Amniotic stem cell (primary cell): ENCODE measurements at regions not wholly inside any gene's neighbourhood (a gene's known extent, or its start where the extent isn't known, plus 50 kb on each side); places are given as distances from the start of the nearest gene placed in this dataset.
"Not testable (repeated sequence)": the region's sequence is repeated elsewhere in the genome, so short reads cannot be mapped to it uniquely, and the experiment has no call there.

Source experiments
- DNase-seq: peaks from one replicate; lab custom pipeline; 2025; lab: John Stamatoyannopoulos, UW

DNA sequence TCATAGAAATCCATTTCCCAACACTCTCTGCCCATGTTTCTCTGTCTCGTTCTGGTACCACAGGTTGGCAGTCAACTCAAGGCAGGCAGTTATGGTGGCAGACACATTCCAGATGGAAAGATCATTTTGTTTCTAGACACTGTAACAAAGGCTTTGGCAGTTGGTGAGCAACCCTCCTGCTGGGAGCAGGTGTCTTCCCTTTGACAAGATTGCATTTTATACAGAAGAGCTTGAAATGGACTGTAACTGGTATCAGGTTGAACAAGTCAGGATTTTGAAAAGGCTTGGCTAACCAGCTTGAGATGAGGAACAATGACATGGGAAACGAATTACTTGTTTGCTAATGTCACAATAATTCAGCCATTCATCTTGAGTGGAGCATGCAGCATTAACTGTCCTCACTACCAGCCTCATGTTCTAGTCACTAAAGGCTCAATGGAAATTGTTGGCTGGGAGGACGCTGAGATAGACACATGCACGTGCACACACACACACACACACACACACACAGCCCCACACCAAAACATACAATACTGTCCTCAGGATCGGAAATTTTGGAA, 170.0 kb downstream of the SEMA6D start:
- no peak for DNase-seq

DNA sequence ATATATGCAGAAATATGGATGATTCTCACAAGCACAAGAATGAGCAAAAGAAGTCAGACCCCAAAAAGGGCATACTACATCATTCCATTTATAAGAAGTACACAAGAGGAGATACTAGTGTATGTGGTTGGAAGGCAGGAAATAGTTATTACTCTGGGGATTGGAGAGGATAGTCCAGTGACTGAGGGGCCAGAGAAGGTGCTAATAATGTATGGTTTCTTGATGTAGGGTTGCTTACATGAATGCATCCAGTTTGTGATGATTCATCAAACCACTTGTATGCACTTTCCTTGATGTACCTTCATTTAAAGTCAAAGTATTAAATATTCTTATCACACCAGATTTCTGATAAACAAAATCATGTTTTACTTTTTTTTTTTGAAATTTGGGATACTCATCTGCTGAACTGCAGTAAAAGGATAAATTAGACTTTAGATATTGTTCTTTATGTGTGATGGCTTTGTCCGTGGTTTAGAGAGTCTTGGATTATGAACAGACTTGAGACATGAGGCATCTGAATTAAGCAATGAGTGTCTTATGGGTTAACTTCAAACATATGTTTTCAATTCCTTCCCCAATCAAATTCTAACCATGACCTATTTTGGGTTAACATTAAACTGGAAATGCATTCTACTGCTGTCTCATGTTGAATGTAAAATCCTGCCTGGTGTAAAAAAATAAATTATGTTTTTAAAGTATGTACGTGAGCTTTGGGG, 171.2 kb downstream of the SEMA6D start:
- DNase-seq = no peak

DNA sequence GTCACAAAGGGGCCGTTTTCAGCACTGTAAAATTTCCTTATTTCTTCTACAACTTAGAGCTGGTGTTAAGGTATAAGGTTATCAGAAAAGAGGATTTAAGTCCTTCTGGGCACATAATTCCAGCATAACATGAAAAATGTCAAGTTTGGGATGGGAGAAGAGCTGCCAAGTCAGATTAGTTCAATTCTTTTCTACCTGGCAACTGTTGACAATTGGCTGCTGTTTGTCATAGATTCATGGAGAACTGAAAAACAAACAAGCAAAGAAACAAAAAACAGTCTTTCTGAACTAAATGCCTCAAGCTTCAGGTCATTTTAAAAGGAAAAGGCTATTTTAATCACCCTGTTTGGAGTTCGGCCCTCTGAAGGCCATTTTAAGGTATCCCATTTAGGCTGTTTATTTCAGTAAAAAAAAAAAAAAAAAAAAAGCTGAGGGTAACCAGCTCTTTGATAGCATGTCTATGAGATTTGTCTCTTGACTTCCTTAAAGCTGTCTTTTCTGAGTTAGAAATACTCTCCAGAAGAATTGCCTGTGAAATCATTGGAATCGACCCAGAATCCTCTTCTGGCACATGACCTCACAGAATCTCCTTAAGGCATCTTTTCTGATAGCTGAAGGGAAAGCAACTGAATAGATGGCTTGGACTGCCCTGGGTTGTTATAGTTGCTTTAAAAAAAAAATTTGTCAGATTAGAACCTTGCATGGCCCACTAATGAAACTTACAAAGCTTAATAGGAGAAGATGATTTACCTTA, 173.3 kb downstream of the SEMA6D start:
- DNase-seq = no peak

DNA sequence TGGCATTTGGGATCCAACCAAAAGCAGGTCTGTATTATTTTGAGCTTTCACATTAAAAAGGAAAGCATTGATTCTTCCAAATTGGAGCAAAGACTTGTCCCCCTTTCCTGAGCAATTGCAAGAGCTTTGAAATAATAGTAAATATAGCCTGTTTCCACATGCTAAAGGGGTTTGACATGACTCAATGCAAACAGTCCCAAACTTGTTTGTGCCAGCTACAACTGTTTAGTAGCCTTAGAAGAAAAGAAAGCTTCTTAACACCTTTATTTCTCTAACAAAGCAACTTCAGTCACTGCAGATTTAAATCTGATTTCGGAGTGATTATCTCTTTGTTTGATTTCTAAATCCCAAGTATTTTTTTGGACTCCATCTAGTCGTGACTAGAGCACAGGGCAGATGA, 180.2 kb downstream of the SEMA6D start:
- DNase-seq = no peak

DNA sequence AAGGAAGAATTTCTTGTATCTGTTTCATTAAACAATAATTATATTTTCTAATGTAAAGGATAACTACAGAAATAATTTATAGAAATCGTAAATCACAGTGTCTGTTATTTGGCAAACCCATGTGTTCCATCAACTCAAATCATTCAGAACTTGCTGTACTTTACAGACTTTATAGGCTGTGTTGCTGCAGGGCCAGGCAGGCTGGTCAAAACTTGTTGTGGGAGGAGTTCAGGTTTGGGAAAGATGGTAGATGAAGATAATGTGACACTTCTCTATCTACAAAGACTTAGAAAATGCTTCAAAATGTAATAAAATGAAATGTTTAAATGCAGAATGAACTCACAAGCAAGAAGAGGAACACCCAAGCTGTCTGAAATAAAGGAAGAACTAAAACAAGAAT, 183.4 kb downstream of the SEMA6D start:
- no peak for DNase-seq

DNA sequence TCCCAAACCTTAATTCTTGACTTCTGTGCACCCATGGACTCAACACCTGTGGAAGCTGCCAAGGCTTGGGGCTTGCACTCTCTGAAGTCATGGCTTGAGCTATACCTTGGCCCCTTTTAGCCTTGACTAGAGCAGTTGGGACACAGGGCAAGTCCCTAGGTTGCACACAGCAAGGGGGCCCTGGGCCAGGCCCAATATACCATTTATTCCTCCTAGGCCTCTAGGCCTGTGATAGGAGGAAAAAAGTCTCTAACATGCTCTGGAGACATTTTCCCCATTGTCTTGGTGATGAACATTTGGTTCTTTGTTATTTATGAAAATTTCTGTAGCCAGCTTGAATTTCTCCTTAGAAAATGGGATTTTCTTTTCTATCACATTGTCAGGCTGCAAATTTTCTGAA, 186.1 kb downstream of the SEMA6D start:
- no peak for DNase-seq

DNA sequence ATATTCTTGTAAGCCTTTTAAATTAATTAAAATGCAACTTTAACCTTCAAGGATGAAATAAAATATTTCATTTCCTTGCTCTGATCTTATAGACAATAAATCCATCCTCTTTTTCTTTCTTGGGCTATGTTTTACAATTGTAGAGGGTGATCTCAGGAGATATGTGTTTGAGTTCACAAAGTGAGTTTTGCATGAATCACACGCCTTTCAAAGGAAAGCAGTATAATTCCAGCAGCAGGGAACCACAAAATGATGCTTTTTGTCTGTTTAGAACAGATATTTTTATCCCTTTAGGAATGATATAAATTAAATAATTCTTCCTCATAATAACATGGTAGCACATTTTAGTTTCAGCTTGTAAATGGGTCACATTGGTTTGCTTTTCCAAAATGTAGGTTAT, 191.2 kb downstream of the SEMA6D start:
- no peak for DNase-seq

DNA sequence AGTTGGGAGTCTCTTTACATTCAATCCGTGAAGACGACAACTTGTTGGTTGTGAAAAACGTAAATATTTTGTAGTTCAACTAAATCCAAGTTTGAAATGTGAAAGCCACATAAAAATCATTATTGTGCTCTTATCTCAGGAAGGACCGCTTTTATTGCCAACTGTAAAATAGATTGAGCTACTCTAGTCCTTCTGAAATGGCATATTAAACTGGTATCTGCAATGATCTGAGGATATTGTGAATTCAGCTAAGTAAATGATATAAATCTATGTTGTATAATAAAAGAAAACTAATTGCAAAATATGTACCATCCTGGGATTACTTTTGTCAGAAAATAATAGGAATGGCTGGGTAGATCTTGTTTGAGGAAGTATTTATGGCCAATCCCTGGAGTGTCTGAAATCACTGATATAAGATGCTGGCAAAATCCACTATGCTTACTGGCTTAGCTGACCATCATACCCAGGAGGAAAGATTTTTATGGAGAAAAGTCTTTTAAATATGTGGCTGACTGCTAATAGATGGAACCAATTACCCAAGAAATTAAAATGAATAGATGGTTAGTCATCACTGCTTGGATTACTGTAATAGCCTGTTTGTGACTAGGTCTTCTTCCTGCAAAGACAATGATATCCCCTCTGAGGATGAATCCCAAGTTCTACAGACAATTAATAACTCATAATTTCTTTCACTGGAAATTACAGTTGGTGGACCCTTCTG, 191.8 kb downstream of the SEMA6D start:
- no peak for DNase-seq

DNA sequence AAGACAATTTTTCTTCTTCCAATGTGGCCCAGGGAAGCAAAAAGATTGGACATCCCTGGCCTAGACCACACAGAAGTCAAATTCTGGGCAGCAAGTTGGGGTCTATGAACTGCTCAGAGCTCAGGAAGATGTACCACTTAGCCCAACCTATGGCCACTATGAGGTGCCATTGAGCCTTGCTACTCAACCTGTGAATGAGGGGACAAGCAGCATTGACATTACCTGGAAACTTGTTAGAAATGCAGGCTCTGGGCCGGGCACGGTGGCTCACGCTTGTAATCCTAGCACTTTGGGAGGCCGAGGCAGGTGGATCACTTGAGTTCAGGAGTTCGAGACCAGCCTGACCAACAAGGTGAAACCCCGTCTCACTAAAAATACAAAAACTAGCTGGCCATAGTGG, 195.6 kb downstream of the SEMA6D start:
- DNase-seq = not testable (repeated sequence)

DNA sequence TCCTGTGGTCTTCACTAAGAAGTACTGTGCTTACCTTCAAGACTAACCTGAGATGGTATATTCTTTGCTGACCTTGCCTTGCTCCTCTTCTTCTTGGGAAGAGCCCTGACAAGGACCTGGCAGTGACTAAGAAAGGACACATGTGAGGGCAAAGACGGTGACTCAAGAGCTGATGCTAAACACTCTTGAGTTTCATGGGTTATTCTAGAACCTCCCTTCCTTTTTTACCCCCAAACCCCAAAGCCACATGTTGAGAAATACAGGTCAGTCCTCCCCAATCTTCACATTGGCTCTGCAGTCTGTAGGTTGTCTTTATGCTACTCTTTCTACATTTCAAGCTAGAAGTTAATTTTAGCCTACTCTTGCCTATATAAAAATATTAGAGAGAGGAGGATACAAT, 200.6 kb downstream of the SEMA6D start:
- DNase-seq = no peak

DNA sequence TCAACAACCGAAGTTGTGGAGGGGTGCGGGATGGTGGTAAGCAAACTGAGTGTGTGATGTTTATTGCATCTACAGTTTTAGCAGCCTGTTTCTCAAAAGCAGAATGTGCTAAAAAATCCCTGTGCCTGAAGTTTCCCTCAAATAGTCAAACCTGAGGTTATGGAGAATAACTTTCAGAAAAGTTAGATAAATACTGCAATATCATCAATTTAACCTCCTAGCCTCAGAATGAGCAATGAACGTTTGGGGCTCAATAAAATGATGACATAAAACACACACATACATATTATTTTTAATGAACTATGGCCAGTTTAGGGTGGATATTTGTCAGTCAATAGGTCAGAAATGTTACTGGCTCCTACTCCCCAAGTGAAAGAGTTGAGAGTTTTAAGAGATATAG, 201.6 kb downstream of the SEMA6D start:
- DNase-seq = no peak

DNA sequence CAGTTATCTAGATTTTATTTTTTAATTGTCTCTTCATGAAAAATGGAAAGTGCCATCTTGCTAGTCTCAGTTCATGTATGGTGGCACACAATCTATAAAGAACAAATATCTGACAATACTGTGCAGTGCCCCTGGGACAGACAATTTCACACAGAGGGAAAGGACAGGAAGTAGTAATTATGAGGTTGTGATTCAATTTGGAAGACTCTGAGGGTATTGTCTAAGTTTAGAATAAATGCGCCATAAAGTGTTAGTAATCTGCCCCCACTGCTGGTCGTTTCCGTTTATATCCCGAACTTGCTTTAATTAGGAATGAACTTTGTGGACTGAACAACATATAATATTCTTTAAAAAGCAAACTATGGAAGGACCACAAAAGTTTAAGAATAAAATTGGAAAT, 196.4 kb upstream of the SLC24A5 start:
- DNase-seq = no peak

DNA sequence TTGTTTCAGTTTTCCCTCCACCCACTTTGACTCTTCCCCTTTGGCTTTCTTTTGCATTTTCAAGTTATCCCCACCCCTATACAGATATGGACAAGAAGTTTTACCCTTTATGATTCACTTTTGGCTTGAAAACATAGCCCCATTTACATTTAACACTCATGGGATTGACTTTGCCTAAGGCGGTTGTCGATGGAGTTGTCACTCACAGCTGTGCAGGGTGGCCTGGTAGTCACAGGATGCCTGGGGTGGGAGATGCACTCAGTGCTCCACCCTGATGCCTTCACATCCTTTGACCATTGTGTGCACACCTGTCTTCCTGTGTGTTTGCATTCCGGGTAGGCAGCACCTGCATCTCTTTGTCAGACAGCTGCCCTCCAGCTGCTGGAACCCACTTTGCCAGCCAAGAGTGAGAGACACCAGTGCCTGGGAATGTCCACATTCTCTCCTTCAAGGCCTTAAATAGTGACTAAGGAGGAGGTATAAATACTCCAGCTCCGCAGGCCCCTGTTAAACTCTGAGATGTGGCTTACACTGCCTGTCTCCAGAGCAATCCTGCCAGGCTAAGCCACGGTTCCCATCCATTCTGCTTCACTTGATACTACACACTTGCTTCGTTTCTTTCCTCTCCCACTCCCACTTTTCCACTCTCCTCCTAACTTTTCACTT, 191.5 kb upstream of the SLC24A5 start:
- DNase-seq = no peak

DNA sequence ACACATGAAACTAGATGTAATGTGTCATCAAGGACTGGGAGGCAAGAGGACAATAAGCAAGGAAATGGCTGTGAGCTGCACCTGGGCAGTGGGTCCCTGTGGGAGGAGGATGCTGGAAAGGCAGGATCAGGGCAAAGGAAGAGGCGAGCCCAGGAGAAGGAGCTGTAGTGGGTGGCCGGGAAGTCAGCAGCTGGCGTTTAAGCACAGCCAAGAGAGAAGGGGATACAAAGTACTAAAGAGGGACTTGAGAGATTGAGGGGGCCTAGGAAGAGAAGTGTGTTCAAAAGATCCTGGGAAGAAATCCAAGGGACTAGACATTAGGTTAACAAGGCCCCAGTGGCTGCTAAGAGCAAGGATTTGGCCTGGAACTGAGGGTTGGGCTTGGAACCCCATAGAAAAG, 188.5 kb upstream of the SLC24A5 start:
- no peak for DNase-seq

DNA sequence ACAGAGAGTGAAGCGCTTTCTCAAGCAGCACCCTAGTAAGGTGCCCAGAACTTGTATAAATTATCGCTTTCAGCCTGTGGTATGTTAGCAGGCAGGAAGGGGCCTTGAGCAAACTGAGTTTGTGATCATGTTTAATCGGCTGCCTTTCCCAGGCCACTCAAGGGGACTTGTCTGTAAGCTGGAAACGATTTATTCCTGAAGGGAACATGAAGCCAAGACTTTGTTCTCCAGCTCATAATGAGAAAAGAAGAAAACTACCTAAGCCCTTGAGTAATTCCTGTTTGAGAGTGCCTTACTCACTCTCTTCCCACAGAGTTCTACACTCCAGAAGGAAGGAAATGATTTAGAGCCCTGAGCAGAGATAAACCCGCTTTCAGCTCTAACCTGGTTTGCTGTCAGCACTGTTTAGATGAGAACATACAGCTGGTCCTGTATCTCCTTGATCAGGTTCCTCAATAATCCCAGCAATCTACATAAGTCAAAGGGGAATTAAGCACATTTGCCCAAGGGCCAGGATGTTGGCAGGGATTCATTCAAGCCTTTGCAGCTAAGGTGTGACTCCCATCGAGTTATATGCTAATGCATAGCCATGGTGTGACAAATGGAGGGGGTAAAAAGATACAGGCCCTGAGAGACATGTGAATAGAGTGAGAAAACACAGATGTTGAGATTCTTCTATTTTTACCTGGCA, 187.7 kb upstream of the SLC24A5 start:
- no peak for DNase-seq

DNA sequence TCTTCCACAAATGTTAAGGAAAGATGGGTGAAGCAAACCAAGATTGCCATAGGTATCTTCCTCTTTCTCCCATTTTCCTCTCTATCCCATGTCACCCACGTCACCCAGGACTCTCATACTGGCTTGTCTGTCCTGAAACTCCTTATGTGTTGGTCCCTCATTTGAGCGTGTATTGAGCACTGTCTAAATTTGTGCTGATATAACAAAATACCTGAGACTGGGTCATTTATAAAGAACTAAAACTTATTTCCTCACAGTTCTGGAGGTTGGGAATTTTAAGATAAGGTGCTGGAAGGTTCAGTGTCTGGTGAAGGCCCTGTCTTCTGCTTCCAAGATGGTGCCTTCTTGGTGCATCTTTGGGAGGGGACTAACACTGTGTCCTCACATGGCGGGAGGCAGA, 186.9 kb upstream of the SLC24A5 start:
- DNase-seq = no peak

DNA sequence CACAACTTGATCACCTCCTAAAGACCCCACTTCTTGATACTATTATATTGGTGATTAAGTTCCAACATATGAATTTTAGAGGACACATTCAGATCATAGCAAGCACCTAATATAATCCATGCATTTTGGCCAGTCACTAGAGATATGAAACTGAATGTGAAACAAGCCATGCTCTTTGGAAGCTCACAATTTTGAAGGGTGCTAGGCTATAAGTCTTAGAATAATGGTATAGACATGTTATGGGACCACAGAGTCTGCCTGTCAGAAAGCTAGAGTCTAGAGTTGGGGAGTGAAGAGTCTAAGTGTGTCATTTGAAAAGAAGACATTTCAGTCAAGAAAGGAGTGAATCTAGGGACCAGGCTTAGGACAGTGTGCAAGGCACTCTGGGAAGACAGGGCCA, 186.4 kb upstream of the SLC24A5 start:
- no peak for DNase-seq

DNA sequence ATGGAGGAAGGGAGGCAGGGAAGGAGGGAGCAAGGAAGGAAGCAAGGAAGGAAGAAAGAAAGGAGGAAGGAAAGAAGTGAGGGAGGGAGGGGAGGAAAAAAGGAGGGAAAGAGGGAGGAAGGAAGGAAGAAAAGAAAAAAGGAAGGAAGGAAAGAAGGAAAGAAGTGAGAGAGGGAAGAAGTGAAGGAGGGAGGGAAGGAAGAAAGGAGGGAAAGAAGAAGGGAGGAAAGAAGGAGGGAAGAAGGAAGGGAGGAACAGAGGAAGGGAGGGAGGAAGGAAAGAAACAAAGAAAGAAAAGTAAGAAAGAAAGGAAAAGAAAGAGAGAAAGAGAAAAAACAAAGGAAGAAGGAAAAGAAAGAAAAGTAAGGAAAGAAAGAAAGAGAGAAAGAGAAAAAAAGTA, 183.0 kb upstream of the SLC24A5 start:
- DNase-seq = no peak

DNA sequence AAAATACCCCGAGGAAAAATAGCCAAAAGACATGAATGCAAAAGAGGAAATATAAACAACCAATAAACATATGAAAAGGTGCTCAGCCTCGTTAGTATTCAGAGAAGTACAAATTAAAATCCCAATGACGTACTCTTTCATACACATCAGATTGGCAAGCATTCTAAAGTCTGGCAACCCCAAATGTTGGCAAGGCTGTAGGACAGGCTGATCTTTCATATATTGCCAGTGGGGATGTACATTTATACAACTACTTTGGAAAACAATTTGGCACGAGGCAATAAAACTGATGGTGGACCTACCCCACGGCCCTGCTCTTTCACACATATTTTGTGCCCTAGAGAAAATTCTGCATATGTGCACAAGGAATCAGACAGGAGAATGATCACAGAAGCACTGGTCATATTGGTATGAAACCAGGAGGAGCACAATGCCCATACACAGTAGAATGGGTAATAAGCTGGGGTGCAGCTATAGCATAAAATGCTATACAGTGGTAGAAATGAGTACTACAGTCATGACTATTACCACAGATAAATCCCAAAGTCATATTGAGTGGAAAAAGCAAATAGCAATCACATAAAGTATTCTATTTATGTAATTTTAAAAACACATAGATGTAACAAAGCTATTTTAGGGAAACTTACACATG, 176.0 kb upstream of the SLC24A5 start:
- no peak for DNase-seq

DNA sequence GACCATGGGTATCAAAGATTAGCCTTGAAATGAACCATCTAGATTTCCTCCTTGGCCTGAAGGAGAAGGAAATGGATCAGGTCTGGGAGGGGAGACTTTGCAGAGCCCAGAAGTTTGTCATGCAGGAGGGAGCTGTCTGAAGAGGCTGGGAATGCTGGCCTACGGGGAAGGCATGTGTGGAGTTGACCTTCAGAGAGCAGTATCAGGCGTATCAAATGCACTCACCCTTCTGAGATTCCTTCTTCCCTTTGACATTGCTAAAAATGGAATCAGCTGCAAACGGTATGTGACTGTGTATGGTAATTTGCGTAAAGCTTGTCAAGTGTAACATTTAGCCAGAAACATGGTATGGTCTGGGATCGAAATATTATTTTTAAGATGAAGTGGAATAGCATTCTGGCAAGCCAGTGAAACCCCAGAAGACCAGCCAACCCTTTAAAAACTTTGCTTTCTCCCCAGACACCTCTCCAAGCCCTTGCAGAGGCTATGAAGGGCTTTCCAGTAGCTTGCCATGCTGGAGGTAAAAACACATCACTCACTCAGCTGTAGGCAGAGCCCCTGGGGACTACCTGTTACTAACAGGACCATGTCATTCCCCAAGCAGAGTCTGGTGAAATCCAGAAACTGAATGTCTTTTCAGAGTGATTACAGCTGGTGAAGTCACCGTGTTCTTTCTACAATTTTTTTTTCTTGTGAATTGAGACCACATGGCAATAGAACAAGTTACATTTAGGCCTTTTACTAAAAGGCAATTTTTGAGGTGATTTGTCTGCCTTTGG, 174.7 kb upstream of the SLC24A5 start:
- DNase-seq = no peak
